CD14-positive monocyte (primary cell): ENCODE measurements at regions not wholly inside any gene's neighbourhood (a gene's known extent, or its start where the extent isn't known, plus 50 kb on each side); places are given as distances from the start of the nearest gene placed in this dataset.

Experiments used
- DNase-seq, 3 donors: peaks; one replicate each; pipeline ENCODE4 v3.0.0-alpha.2; 2011 to 2022
- H2AFZ ChIP-seq: 2 replicates; pipeline ENCODE4 v1.6.0; 2012; ENCODE audit warnings: mild to moderate bottlenecking, low read depth, low read length, inconsistent platforms; ENCODE audit not compliant: insufficient read depth, poor library complexity, severe bottlenecking
- H3K27ac ChIP-seq, 2 donors: 1 replicate in 1 of 2; 2 replicates in 1 of 2; pipeline ENCODE4 v1.5.1; 2012 to 2013; ENCODE audit warnings: low read length in 2 of 2, control low read depth in 1 of 2, inconsistent platforms in 1 of 2, low read depth in 1 of 2, mild to moderate bottlenecking in 1 of 2
- H3K27me3 ChIP-seq, 2 donors: one replicate each; pipeline versions ENCODE4 v1.6.0 to v1.6.1; 2011 to 2013; ENCODE audit warnings: low read length in 2 of 2; ENCODE audit not compliant: control insufficient read depth in 2 of 2, insufficient read depth in 2 of 2
- H3K36me3 ChIP-seq, 2 donors: replicated peaks in 1 of 2; 1 replicate in 1 of 2; 2 replicates in 1 of 2; pipeline versions ENCODE4 v1.5.1 to v1.6.1; 2012 to 2013; ENCODE audit warnings: low read length in 2 of 2, control low read depth in 1 of 2, inconsistent platforms in 1 of 2, mild to moderate bottlenecking in 1 of 2; ENCODE audit not compliant: insufficient read depth in 2 of 2, control insufficient read depth in 1 of 2
- H3K4me1 ChIP-seq, 2 donors: 1 replicate in 1 of 2; 2 replicates in 1 of 2; pipeline versions ENCODE4 v1.5.1 to v1.6.1; 2012 to 2013; ENCODE audit warnings: low read length in 2 of 2, control low read depth in 1 of 2, inconsistent platforms in 1 of 2, mild to moderate bottlenecking in 1 of 2, moderate library complexity in 1 of 2; ENCODE audit not compliant: insufficient read depth in 2 of 2, control insufficient read depth in 1 of 2
- H3K4me2 ChIP-seq: replicated peaks from 2 replicates; pipeline ENCODE3; 2012; ENCODE audit warnings: low read length, moderate library complexity, mild to moderate bottlenecking; ENCODE audit not compliant: poor library complexity, severe bottlenecking; ENCODE audit errors: extremely low read depth
- H3K4me3 ChIP-seq, 3 experiments: fragments of 200-600 bp in 1 of 3; sonication (generic) in 1 of 3; replicated peaks in 1 of 3; 1 replicate in 2 of 3; 2 replicates in 1 of 3; pipeline ENCODE4 v1.5.1; 2011 to 2013; ENCODE audit warnings: low read length in 3 of 3, mild to moderate bottlenecking in 3 of 3, control low read depth in 2 of 3, low read depth in 2 of 3, inconsistent platforms in 1 of 3, moderate library complexity in 1 of 3
- H3K79me2 ChIP-seq: 2 replicates; pipeline ENCODE4 v1.6.0; 2012; ENCODE audit warnings: mild to moderate bottlenecking, control low read depth, inconsistent platforms, low read length, moderate library complexity; ENCODE audit not compliant: insufficient read depth
- H3K9ac ChIP-seq: 2 replicates; pipeline ENCODE4 v1.6.0; 2017; ENCODE audit warnings: low read length, mild to moderate bottlenecking; ENCODE audit not compliant: insufficient read depth, poor library complexity, severe bottlenecking
- H3K9me3 ChIP-seq, 2 donors: replicated peaks in 1 of 2; 1 replicate in 1 of 2; 2 replicates in 1 of 2; pipeline versions ENCODE4 v1.5.1 to v1.6.1; 2012 to 2013; ENCODE audit warnings: low read length in 2 of 2, control low read depth in 1 of 2; ENCODE audit not compliant: control insufficient read depth in 1 of 2, insufficient read depth in 1 of 2
- H4K20me1 ChIP-seq: 2 replicates; pipeline ENCODE4 v1.6.0; 2012; ENCODE audit warnings: mild to moderate bottlenecking, low read length, control low read depth, moderate library complexity; ENCODE audit not compliant: insufficient read depth
- H3K27ac Mint-ChIP-seq, 7 donors: one replicate each; pipeline ENCODE4 v1.8.0; 2020; ENCODE audit warnings: mild to moderate bottlenecking in 7 of 7, mixed read lengths in 7 of 7, moderate library complexity in 6 of 7, inconsistent platforms in 2 of 7
- H3K27me3 Mint-ChIP-seq, 3 donors: one replicate each; pipeline ENCODE4 v1.8.0; 2021 to 2022; ENCODE audit warnings: low read depth in 3 of 3, mild to moderate bottlenecking in 3 of 3, mixed read lengths in 3 of 3, moderate library complexity in 3 of 3, inconsistent platforms in 1 of 3
- H3K36me3 Mint-ChIP-seq, 2 donors: one replicate each; pipeline ENCODE4 v1.8.0; 2020; ENCODE audit warnings: mixed read lengths in 2 of 2, inconsistent platforms in 1 of 2, mild to moderate bottlenecking in 1 of 2
- H3K4me1 Mint-ChIP-seq: one replicate; pipeline ENCODE4 v1.8.0; 2020; ENCODE audit warnings: mild to moderate bottlenecking, mixed read lengths
- H3K4me3 Mint-ChIP-seq, 2 donors: one replicate each; pipeline ENCODE4 v1.8.0; 2020; ENCODE audit warnings: mild to moderate bottlenecking in 2 of 2, mixed read lengths in 2 of 2, moderate library complexity in 1 of 2
- H3K9me3 Mint-ChIP-seq, 7 donors: one replicate each; pipeline ENCODE4 v1.8.0; 2020 to 2022; ENCODE audit warnings: mixed read lengths in 7 of 7, mild to moderate bottlenecking in 6 of 7, moderate library complexity in 6 of 7, inconsistent platforms in 2 of 7
- WGBS: methylation state at CpG from one replicate; pipeline ENCODE4 v1.1.5; 2013; ENCODE audit warnings: missing lambda C conversion rate; ENCODE audit not compliant: insufficient coverage; 5-methylcytosine and 5-hydroxymethylcytosine counted together
- intact Hi-C, 2 donors: fragments of 100-400 bp; cut with micrococcal nuclease; formaldehyde crosslinking; loops; one replicate each; pipeline versions ENCODE4 v1.15.0 to v1.15.1; 2023
- TF ChIP-seq, protein P1 (sequence below): fragments of 200-600 bp; IDR thresholded peaks from one replicate; pipeline ENCODE4 v1.8.0; 2022; ENCODE audit warnings: antibody characterized with exemption, mild to moderate bottlenecking

DNA sequence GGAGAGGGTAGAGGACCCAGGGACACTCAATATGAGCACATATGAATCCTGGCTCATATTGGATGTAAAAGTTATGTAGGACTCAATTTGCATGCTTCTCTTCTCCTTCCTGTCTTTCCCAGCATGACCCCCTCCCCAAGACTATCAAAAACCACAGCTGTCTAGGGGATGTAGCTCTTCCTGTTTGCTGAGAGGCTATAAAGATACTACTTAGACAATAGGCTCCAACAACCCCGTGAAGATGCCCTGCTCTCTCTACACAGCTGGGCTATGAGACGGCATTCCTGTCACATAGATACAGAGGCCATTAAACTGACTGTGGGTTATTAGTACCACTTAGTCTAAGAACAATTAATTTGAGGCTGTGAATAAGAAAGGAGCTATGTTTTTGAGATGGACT lies 56.5 kb upstream of the PCSK1 start:
- TF ChIP-seq, protein P1, sequence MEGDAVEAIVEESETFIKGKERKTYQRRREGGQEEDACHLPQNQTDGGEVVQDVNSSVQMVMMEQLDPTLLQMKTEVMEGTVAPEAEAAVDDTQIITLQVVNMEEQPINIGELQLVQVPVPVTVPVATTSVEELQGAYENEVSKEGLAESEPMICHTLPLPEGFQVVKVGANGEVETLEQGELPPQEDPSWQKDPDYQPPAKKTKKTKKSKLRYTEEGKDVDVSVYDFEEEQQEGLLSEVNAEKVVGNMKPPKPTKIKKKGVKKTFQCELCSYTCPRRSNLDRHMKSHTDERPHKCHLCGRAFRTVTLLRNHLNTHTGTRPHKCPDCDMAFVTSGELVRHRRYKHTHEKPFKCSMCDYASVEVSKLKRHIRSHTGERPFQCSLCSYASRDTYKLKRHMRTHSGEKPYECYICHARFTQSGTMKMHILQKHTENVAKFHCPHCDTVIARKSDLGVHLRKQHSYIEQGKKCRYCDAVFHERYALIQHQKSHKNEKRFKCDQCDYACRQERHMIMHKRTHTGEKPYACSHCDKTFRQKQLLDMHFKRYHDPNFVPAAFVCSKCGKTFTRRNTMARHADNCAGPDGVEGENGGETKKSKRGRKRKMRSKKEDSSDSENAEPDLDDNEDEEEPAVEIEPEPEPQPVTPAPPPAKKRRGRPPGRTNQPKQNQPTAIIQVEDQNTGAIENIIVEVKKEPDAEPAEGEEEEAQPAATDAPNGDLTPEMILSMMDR, result no peak
- WGBS, result no CpG with 5 or more reads among the region's 2 CpGs

DNA sequence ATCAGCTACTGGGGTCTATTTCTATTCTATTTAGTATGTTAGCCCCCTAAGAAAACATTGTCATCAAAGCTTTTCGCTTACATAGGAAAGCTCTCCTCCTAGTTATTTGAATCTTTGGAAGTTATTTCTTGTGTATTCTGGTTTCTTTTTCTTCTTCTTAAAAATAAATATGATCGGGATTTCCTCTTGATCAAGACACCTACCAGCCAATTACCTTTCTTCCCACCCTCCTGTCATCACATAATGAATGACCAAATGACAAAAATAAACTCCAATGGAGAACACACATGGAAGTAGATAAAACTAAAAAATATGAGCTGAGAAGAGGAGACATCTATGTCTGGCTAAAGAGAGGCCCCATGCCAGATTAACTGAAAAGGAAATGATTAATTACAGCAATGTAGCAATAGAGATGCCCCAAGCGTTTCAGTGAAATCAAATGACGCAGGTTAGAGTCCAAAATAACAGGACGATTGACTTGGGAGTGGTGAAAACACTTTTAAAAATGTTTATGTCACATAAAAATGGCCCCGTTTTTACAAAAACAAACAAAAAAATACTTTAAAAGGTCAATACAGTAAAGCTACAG lies 59.5 kb upstream of the PCSK1 start:
- no peak overlapping the region for H3K4me3 ChIP-seq
- no CpG with 5 or more reads among the region's 6 CpGs for WGBS
- no peak overlapping the region for H3K4me2 ChIP-seq
- no peak overlapping the region for H3K27ac ChIP-seq
- H3K27me3 ChIP-seq, result no peaks in the 10 kb centered on the region
- Mint-ChIP-seq H3K4me1 (no peaks in the 10 kb centered on the region), H3K9me3 (peaks cover 0 to 7% (median 2%) of the 10 kb centered on the region in 7 donors), H3K27ac (no peak overlapping the region), H3K36me3 (no peaks in the 10 kb centered on the region), H3K4me3 (no peak overlapping the region), H3K27me3 (peaks cover 1 to 4% (median 1%) of the 10 kb centered on the region in 3 donors)
- H3K79me2 ChIP-seq, result no peaks in the 10 kb centered on the region
- no peak overlapping the region for H3K9ac ChIP-seq
- H3K4me1 ChIP-seq, result no peaks in the 10 kb centered on the region
- no peak for DNase-seq
- H2AFZ ChIP-seq, result no peak overlapping the region
- H4K20me1 ChIP-seq, result no peaks in the 10 kb centered on the region
- intact Hi-C loops, result no loop called here
- no peaks in the 10 kb centered on the region for H3K36me3 ChIP-seq
- TF ChIP-seq, protein P1, result no peak
- H3K9me3 ChIP-seq, result no peaks in the 10 kb centered on the region

More for the DNA sequence above, 56.5 kb upstream of the PCSK1 start:
- DNase-seq, result no peak
- H3K27ac Mint-ChIP-seq, result no peak overlapping the region
- intact Hi-C loops, result no loop called here
- Histone ChIP-seq H4K20me1 (no peaks in the 10 kb centered on the region), H3K4me3 (no peak overlapping the region), H3K27me3 (no peaks in the 10 kb centered on the region), H3K9ac (no peak overlapping the region), H3K4me2 (no peak overlapping the region), H3K79me2 (no peaks in the 10 kb centered on the region), H3K27ac (no peak overlapping the region), H3K36me3 (no peaks in the 10 kb centered on the region), H2AFZ (no peak overlapping the region), H3K4me1 (no peaks in the 10 kb centered on the region), H3K9me3 (no peaks in the 10 kb centered on the region)
- H3K27me3 Mint-ChIP-seq, result peaks cover 3 to 5% (median 4%) of the 10 kb centered on the region in 3 donors
- no peaks in the 10 kb centered on the region for H3K36me3 Mint-ChIP-seq
- peaks cover 0 to 3% (median 0%) of the 10 kb centered on the region in 7 donors for H3K9me3 Mint-ChIP-seq
- H3K4me1 Mint-ChIP-seq, result no peaks in the 10 kb centered on the region
- H3K4me3 Mint-ChIP-seq, result no peak overlapping the region
